Right atrium auricular region (tissue), 2 donors: ENCODE measurements at regions not wholly inside any gene's neighbourhood (a gene's known extent, or its start where the extent isn't known, plus 50 kb on each side); places are given as distances from the start of the nearest gene placed in this dataset.

ENCODE experiments used
- DNase-seq: peaks from one replicate; pipeline ENCODE4 v3.0.0-alpha.2; 2019; ENCODE audit warnings: low spot score
- H3K27ac ChIP-seq, 2 donors: fragments of 200-600 bp; sonication (generic); 1 replicate in 1 of 2; 2 replicates in 1 of 2; pipeline ENCODE4 v1.5.1; 2016 to 2019
- H3K27me3 ChIP-seq, 2 donors: fragments of 200-600 bp; sonication (generic); one replicate each; pipeline versions ENCODE4 v1.5.1 to v1.6.0; 2017 to 2019
- H3K36me3 ChIP-seq: fragments of 200-600 bp; sonication (generic); one replicate; pipeline ENCODE4 v1.5.1; 2016
- H3K4me1 ChIP-seq, 2 donors: fragments of 200-600 bp; sonication (generic); one replicate each; pipeline versions ENCODE4 v1.5.1 to v1.6.0; 2017 to 2019
- H3K4me3 ChIP-seq, 2 donors: fragments of 200-600 bp; sonication (generic); 1 replicate in 1 of 2; 2 replicates in 1 of 2; pipeline ENCODE4 v1.5.1; 2017 to 2019; ENCODE audit warnings: mild to moderate bottlenecking in 1 of 2, moderate library complexity in 1 of 2
- H3K9me3 ChIP-seq, 2 donors: fragments of 200-600 bp; sonication (generic); one replicate each; pipeline ENCODE4 v1.5.1; 2019
- TF ChIP-seq, protein P1 (sequence below), 2 donors: fragments of 200-600 bp; sonication (generic); IDR thresholded peaks; one replicate each; pipeline ENCODE4 v1.5.1; 2019; ENCODE audit warnings: antibody characterized with exemption in 2 of 2

DNA sequence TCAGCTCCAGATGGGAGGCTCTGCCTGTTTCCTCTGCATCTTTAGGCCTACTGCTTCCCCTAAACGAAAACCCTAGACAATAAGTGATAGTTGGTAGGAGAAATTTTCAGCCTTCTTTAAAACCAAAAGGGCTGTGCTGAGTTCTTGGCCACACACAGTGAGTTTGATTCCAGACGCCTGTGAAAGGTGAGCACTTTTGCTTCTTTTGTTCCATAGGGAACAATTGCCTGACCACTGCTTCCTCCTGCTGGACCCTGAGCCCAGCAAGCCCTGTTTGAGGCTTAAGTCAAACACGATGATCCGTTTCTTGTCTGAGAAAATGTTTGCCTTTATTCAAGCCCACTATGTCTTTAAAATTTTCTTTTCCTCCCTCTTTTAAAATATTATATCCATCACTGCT, 493.9 kb downstream of the ZIC1 start:
- Histone ChIP-seq H3K27me3 (no peaks in the 10 kb centered on the region), H3K4me1 (no peaks in the 10 kb centered on the region), H3K36me3 (no peaks in the 10 kb centered on the region), H3K9me3 (peaks cover 0 to 5% of the 10 kb centered on the region in 2 donors), H3K4me3 (no peak overlapping the region), H3K27ac (no peak overlapping the region)
- TF ChIP-seq, protein P1, sequence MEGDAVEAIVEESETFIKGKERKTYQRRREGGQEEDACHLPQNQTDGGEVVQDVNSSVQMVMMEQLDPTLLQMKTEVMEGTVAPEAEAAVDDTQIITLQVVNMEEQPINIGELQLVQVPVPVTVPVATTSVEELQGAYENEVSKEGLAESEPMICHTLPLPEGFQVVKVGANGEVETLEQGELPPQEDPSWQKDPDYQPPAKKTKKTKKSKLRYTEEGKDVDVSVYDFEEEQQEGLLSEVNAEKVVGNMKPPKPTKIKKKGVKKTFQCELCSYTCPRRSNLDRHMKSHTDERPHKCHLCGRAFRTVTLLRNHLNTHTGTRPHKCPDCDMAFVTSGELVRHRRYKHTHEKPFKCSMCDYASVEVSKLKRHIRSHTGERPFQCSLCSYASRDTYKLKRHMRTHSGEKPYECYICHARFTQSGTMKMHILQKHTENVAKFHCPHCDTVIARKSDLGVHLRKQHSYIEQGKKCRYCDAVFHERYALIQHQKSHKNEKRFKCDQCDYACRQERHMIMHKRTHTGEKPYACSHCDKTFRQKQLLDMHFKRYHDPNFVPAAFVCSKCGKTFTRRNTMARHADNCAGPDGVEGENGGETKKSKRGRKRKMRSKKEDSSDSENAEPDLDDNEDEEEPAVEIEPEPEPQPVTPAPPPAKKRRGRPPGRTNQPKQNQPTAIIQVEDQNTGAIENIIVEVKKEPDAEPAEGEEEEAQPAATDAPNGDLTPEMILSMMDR (IDR thresholded peaks at IDR 0.05) = no peak
- no peak for DNase-seq

DNA sequence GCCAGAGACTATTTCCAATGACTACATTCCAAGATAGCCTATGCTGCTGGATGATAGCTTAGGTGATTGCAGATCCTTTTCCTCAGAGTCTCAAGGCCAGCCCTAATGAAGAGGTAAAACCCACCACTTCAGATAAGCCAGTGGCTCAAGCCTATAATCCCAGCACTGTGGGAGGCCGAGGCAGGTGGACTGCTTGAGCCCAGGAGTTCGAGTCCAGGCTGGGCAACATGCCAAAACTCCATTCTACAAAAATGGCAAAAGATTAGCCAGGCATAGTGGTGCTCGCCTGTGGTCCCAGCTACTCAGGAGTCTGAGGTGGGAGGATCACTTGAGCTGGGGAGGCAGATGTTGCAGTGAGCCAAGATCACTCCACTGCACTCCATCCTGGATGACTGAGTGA, 495.3 kb downstream of the ZIC1 start:
- H3K27me3 ChIP-seq = no peaks in the 10 kb centered on the region
- TF ChIP-seq, protein P1 (IDR thresholded peaks at IDR 0.05) = no peak
- DNase-seq = no peak
- H3K9me3 ChIP-seq = peaks cover 0 to 5% of the 10 kb centered on the region in 2 donors
- H3K4me1 ChIP-seq = no peaks in the 10 kb centered on the region
- no peak overlapping the region for H3K27ac ChIP-seq
- no peaks in the 10 kb centered on the region for H3K36me3 ChIP-seq
- H3K4me3 ChIP-seq = no peak overlapping the region

DNA sequence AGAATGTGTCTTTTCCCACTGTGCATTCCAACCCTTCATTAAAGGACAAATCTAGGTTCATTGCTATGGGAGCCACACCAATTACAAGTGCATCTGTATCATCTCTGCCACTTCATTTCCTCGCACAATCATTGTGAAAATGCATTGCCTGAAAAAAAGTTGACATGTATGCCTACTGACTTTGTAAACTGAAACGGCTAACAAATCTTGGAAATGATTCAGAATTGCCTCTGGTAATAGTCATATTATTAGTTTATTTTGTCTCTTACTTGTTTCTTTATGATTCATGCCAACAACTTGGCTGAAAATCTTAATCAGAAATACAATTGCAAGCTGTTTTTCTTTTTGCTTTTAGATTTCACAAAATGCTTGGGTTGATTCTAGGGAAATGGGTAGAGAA, 497.1 kb downstream of the ZIC1 start:
- Histone ChIP-seq H3K36me3 (no peaks in the 10 kb centered on the region), H3K4me1 (no peaks in the 10 kb centered on the region), H3K4me3 (no peak overlapping the region), H3K9me3 (no peaks in the 10 kb centered on the region), H3K27ac (no peak overlapping the region), H3K27me3 (no peaks in the 10 kb centered on the region)
- TF ChIP-seq, protein P1 (IDR thresholded peaks at IDR 0.05) = no peak
- no peak for DNase-seq

DNA sequence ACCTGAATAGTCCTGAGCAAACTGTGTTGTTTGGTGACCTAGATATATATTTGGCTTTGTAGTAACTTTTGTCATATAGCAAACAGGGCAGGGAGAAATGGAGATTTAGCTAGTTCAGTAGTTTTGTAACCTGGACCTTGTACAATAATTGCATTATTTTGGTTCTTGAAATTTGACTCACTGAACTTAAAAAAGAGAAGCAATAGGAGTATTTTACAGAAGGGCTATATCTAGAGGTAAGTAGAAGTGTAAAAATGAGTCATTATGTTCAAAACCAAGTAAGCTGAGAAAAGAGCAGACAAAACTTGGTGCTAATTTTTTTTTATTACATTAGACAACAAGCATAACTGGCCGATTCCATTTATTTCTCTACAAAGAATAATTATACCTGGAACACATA, 505.4 kb downstream of the ZIC1 start:
- H3K36me3 ChIP-seq = no peaks in the 10 kb centered on the region
- H3K4me3 ChIP-seq = no peak overlapping the region
- H3K27me3 ChIP-seq = no peaks in the 10 kb centered on the region
- TF ChIP-seq, protein P1 (IDR thresholded peaks at IDR 0.05) = no peak
- no peaks in the 10 kb centered on the region for H3K4me1 ChIP-seq
- no peaks in the 10 kb centered on the region for H3K9me3 ChIP-seq
- no peak overlapping the region for H3K27ac ChIP-seq
- DNase-seq = no peak

DNA sequence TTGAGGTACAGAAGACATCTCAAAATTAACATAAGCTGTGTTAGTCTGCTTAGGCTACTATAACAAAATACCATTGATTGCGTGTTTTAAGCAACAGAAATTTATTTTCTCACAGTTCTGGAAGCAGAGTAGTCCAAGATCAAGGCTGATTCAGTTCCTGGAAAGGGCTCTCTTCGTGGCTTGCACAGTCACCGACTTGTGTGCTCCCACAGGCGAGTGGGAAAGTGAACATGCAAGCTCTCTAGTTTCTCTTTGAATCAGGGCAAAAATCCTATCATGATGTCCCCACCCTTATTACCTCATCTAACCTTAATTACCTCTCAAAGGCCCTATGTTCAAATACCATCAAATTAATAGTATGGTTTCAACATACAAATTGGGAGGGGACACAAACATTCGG, 505.9 kb downstream of the ZIC1 start:
- Histone ChIP-seq H3K4me3 (no peak overlapping the region), H3K9me3 (no peaks in the 10 kb centered on the region), H3K4me1 (no peaks in the 10 kb centered on the region), H3K36me3 (no peaks in the 10 kb centered on the region), H3K27ac (no peak overlapping the region), H3K27me3 (no peaks in the 10 kb centered on the region)
- no peak for DNase-seq
- TF ChIP-seq, protein P1 (IDR thresholded peaks at IDR 0.05) = no peak

DNA sequence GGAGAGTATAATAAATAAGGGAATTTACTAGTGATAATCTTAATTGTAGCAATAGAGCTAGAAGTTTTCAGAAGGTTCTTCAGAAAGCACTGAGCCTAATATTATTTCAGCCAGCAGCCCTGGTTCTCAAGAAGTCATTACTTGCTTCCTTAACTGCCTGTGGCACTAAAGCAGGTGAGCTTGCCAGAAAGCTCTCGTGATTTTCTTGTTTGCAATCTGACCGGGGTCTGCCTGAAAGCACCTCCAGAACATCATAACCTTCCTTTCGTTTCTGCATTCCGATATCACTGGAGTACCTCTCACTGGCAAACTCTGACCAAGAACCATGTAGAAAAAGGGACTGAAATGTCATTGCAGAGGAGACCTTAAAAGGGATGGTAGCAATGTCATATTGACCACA, 510.3 kb downstream of the ZIC1 start:
- Histone ChIP-seq H3K27me3 (no peaks in the 10 kb centered on the region), H3K27ac (no peak overlapping the region), H3K4me1 (no peaks in the 10 kb centered on the region), H3K36me3 (no peaks in the 10 kb centered on the region), H3K4me3 (no peak overlapping the region), H3K9me3 (no peaks in the 10 kb centered on the region)
- TF ChIP-seq, protein P1 (IDR thresholded peaks at IDR 0.05) = no peak
- no peak for DNase-seq
